Hematopoietic multipotent progenitor cell treated with erythropoietin and hydrocortisone succinate and interleukin-3 and kit ligand, for 4 days (in vitro differentiated cells): ENCODE measurements at regions not wholly inside any gene's neighbourhood (a gene's known extent, or its start where the extent isn't known, plus 50 kb on each side); places are given as distances from the start of the nearest gene placed in this dataset.
"Not testable (repeated sequence)": the region's sequence is repeated elsewhere in the genome, so short reads cannot be mapped to it uniquely, and the experiment has no call there.

Source experiments
- DNase-seq: peaks from one replicate; pipeline ENCODE4 v3.0.0-alpha.2; 2015

DNA sequence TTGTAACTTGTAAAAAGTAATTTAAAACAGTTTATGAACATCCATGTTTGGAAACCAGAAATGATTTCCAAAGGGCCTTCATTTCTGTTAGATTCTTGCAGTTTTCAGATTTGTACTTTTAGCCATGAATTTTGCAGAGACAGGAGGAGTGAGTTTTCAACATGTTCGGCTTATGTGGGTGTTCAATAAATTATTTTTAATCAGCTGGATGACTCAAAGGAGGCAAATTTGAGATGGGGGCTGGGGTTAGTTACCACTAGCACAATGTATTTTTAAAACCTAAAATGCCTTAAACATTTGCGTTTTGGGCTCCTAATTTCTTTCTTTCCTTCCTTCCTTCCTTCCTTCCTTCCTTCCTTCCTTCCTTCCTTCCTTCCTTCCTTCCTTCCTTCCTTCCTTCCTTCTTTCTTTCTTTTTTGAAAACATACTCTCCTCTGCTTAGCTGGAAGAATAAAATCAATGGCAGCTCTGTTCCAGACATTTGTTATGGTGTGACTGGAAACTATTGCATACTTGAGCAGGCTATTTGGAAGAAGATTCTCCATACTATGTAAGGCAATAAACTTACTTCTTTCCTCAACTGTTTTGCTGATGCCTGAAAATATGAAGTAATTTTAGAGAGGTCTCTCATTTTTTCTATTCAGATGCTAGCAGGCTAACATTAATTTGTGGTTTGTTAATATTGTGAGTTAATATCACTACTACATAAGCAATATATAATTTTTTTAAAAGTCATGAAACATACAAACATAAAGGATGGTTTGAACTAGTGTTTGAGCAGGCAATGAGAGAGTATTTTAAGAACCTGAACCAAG is 394.4 kb downstream of the NYAP2 start:
- DNase-seq = no peak

DNA sequence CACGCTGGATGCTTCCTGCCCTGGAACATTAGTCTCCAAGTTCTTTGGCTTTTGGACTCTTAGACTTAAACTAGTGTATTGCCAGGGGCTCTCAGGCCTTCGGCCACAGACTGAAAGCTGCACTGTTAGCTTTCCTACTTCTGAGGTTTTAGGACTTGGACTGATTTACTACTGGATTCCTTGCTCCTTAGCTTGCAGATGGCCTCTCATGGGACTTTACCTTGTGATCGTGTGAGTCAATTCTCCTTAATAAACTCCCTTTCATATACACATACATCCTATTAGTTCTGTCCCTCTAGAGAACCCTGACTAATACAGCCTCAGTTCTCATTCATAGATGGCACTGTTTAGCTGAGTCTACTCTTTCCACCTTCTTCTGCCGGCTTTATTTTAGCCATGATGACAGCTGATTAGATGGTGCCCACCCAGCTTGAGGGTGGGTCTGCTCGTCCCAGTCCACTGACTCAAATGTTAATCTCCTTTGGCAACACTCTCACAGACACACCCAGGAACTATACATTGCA is 389.1 kb downstream of the NYAP2 start:
- no peak for DNase-seq

DNA sequence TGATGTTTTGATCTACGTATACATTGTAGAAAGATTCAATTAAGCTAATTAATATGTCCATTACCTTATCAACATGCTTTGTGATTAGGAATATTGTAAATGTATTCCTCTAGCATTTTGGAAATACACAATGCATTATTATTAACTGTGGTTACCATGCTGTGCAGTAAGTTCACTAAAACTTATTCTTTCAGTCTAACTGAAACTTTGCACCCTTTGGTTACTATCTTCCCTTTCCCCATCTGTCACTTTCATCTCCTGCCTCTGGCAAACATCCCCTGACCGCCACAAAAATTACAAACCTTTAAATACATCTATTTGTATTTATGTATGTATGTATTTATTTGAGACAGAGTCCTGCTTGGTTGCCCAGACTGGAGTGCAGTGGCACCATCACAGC is 388.0 kb downstream of the NYAP2 start:
- DNase-seq = no peak

GRCh38 chr2:225781991-225782390 is 382.5 kb downstream of the NYAP2 start:
- DNase-seq = no peak

- DNase-seq = no peak
Observed at GRCh38 chr2:225781145-225781544, 381.6 kb downstream of the NYAP2 start.

DNA sequence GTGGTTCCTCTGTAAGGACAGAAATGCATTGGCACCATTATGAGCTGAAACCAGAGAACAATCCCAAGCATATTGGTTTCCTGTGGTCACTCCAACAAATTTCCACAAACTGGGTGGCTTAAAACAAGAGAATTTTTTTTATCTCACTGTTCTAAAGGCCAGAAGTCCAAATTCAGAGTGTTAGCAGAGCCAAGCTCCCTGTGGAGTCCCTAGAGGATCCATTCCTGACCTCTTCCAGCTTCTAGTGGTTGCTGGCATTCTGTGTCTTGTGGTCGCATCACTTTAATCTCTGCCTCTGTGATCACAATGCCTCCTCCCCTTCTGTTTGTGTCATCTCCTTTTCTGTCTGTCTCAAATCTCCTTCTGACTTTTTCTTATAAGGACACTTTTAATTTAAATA is 380.3 kb downstream of the NYAP2 start:
- DNase-seq = no peak

GRCh38 chr2:225773148-225773547 is 373.6 kb downstream of the NYAP2 start:
- no peak for DNase-seq

DNA sequence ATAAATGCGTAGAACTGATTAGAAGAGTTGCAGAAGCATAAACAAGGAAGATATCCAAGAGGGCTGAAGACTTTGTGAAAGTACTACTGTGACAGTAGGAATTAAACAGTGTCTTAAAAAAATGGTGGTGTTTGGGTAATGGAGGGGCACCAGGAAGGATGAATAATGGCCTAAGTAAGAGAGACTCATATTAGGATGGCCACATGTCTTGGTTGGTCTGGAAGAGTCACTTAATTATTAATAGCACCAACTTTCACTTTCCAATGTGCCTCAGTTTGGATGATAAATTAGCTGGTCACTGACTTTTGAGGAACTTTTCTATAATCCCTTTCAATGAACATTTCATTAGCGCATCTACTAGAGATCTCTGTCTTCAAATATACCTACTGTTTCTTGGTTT is 372.2 kb downstream of the NYAP2 start:
- no peak for DNase-seq

DNA sequence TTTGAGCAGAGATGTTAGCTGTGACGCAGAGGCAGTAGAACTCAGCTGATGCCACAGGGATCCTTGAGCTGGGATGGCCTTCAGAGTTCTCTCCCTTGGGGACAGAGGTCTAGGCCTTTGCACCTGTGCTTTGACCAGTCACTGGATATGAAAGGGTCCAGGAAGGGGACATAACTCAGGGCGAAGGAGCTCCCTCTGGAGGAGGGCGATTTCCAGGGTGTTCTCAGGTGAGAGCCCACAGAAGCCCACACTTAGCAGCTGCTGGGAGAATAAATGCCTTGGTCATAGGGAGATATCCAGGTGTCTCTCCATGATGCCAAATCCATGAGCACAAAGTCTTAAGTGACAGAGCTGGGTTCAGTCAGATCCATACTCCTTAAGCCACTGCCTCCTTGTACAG is 369.2 kb downstream of the NYAP2 start:
- DNase-seq = no peak

DNA sequence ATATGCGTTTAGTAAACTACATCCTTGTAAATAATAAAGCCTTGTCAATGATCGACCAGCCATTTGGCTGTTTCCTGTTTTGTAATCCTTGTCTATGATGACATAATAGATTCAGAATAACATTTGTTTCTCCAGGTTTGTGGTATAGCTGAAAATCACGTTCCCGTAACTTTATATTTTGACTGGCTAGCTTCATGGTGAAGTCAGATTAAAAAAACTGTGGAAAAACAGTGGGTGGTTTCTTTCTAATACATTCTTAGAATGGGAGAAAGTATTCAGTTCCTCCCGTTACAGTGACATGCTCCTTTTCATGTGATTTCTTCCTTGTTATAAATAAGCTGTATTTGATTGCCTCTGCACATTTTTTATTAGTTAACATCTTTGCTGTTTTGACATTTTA is 366.9 kb downstream of the NYAP2 start:
- no peak for DNase-seq

GRCh38 chr2:225765820-225766219 is 366.3 kb downstream of the NYAP2 start:
- no peak for DNase-seq

DNA sequence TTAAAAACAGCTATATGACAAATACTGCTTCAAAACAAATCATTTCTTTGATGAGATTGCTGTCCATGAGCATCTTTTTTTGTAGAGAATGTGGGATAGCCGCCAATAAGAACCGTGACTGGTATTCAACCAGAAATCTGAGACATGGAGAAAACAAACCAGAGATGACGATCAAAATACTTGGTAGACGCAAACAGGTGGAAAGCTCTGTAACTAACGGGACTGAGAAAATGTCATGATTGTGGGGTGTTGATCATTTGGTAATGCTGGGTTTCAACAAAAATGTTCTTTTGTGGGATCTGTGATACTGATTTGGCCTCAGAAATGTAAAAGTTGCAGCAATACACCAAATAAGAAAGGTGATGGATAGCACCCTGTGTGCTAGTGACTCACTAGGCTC is 364.8 kb downstream of the NYAP2 start:
- no peak for DNase-seq

GRCh38 chr2:225763711-225764110 is 364.2 kb downstream of the NYAP2 start:
- DNase-seq = no peak

GRCh38 chr2:225761396-225761795 is 361.9 kb downstream of the NYAP2 start:
- no peak for DNase-seq

GRCh38 chr2:225757248-225757647 is 357.7 kb downstream of the NYAP2 start:
- DNase-seq = no peak

DNA sequence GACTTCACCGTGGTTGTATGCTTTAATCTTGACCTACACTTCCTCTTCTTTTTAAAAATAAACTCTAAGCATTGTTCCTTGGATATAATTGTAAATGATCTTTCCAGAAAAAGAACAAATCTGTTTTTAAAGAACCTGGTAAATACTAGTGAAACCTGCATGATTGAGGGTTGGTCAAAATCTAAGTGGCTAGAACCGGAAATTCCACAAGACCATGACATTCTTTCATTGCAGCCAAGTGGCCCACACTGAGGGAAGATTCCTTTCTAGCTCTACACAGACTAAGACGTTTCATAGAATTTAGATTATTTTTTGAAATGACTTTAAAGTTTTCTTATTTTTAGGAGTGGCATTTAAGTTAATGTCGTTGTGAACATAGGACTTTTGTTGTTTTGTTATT is 356.7 kb downstream of the NYAP2 start:
- no peak for DNase-seq

DNA sequence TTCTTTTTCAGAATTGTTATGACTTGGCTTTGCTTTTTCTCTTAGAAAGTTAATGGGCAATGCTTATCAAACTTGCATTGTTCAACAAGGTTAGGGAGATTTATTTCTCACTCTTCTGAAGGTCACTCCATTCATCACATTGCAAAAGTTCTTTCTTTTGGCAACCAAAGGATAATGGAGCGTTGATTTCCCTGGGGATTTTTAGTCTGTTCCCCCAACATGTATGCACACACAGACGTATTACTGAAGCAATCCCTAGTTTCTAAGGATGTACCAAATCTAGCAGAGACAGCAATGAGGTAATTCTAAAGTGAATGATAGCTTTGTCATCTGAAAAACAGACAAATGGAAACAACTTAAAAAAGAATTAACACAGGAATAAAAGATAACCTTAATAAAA is 349.1 kb downstream of the NYAP2 start:
- DNase-seq = no peak

GRCh38 chr2:225743996-225744395 is 344.5 kb downstream of the NYAP2 start:
- not testable (repeated sequence) for DNase-seq

DNA sequence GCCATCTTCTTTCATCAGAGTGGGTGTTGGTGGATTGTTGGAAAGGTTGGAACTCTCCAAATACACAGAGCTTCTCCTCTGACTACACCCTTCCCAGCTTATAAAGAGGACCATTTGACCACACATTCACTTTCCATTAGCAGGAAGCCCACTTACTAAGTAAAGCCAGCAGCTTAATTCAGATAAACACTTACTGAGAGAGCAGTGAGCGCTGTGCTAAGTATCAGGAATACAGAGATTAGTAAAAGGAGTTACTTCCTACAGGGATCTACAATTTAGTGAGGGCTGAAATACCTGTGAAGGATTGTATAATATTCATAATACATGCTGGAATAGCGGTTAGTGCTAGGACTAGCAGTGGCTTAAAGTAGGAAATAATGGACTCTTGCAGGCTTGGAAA is 343.0 kb downstream of the NYAP2 start:
- DNase-seq = no peak

GRCh38 chr2:225740086-225740485 is 340.6 kb downstream of the NYAP2 start:
- DNase-seq = no peak

- no peak for DNase-seq
Observed at GRCh38 chr2:225739328-225739727, 339.8 kb downstream of the NYAP2 start.

GRCh38 chr2:225738735-225739134 is 339.2 kb downstream of the NYAP2 start:
- DNase-seq = no peak

DNA sequence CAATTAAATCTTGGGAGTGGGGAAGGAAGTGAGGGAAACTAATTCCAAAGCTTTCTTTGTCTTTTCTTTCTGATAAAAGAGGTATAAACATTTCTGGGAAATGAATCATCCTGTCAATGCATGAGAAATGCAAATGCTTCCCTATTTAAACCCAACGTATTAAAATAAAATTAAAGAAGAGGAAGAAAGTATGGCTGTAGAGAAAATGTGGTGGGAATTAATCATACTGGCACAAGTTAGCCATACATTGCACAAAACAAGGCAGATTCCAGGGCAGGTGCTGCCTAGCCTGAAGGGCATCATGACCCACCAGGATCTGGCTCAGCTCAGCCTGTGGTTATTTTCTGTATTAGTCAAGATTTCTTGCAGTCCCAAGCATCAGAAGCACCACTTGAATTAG is 338.0 kb downstream of the NYAP2 start:
- no peak for DNase-seq

GRCh38 chr2:225735844-225736243 is 336.3 kb downstream of the NYAP2 start:
- peak; percentile 6 for DNase-seq

- DNase-seq = peak; percentile 2
Observed at GRCh38 chr2:225725726-225726125, 326.2 kb downstream of the NYAP2 start.
